ENCODE measurements at regions not wholly inside any gene's neighbourhood (a gene's known extent, or its start where the extent isn't known, plus 50 kb on each side); places are given as distances from the start of the nearest gene placed in this dataset.

GRCh38 chr2:184481865-184482264, 116.5 kb upstream of the ZNF804A start (continued):
- TF ChIP-seq E2F5 (CRISPR knock-in tag; IDR thresholded peaks at IDR 0.05): no peak
- no peak for TF ChIP-seq KDM1A (IDR thresholded peaks at IDR 0.05)
- no peak for TF ChIP-seq ZMIZ1 (IDR thresholded peaks at IDR 0.05; ENCODE audit: low read depth in 2 of 2, low read length in 2 of 2)
- TF ChIP-seq ZNF217 (CRISPR knock-in tag; IDR thresholded peaks at IDR 0.05): no peak

GRCh38 chr2:184498936-184499335, 99.4 kb upstream of the ZNF804A start:
- BruUV-seq (replicated peaks): no TSS peak
- Histone ChIP-seq H3K27ac (ENCODE audit: extremely low read depth, low read depth, low read length) (no peak overlapping the region), H3K9ac (ENCODE audit: insufficient read depth in 1 of 2, low read depth in 2 of 2, low read length in 2 of 2) (no peak overlapping the region), H3K4me3 (no peak overlapping the region), H3K9me3 (replicated peaks; ENCODE audit: control insufficient read depth, insufficient read depth, low read depth, low read length) (no peaks in the 10 kb centered on the region), H3K27me3 (ENCODE audit: control insufficient read depth in 2 of 2, insufficient read depth in 2 of 2, low read length in 2 of 2) (no peaks in the 10 kb centered on the region), H3K36me3 (ENCODE audit: control insufficient read depth, insufficient read depth, low read length) (no peaks in the 10 kb centered on the region), H3K4me1 (replicated peaks in 1 of 2; ENCODE audit: control insufficient read depth in 2 of 2, insufficient read depth in 2 of 2, low read length in 2 of 2) (no peaks in the 10 kb centered on the region), H3K4me2 (ENCODE audit: insufficient read depth, low read length) (no peak overlapping the region), H3K9me1 (ENCODE audit: control insufficient read depth, insufficient read depth, low read length) (no peaks in the 10 kb centered on the region), H3K79me2 (ENCODE audit: control insufficient read depth, insufficient read depth, low read length) (no peaks in the 10 kb centered on the region), H2AFZ (ENCODE audit: low read depth, low read length) (no peak overlapping the region), H4K20me1 (replicated peaks; ENCODE audit: control insufficient read depth, insufficient read depth, low read length) (no peaks in the 10 kb centered on the region)
- FAIRE-seq (no peak), ATAC-seq (no peak), DNase-seq (ENCODE audit: extremely low read depth in 1 of 4, low spot score in 3 of 4) (no peak)
- WGBS (ENCODE audit: insufficient coverage, low coverage, missing lambda C conversion rate): 6% methylated on average over 2 of the region's 2 CpGs
- CTCF ChIA-PET (ENCODE audit: low intra/inter-chr PET ratio): no interaction called here
- intact Hi-C loops (cut with micrococcal nuclease): no loop called here
- TF ChIP-seq RBFOX2 (IDR thresholded peaks at IDR 0.05; ENCODE audit: low read depth, low read length) (no peak), CEBPG (CRISPR knock-in tag; IDR thresholded peaks at IDR 0.05) (no peak), CEBPG (tag; conservative IDR thresholded peaks at IDR 0.05 in 1 of 2, IDR thresholded peaks at IDR 0.05 in 1 of 2) (peak in 1 of 2 experiments; percentile 22; a peak in 1 of 4 replicates)
- POLR2A ChIA-PET: no interaction called here
- in situ Hi-C loops (cut with MboI): no loop called here
